ENCODE measurements at regions not wholly inside any gene's neighbourhood (a gene's known extent, or its start where the extent isn't known, plus 50 kb on each side); places are given as distances from the start of the nearest gene placed in this dataset.

- Histone ChIP-seq H3K79me2 (ENCODE audit: control insufficient read depth, insufficient read depth, low read length) (peaks cover 28% of the 10 kb centered on the region), H3K4me3 (replicated peaks in 1 of 4; ENCODE audit: control extremely low read depth in 1 of 4, insufficient read depth in 1 of 4, low read depth in 3 of 4, low read length in 4 of 4) (no peak overlapping the region), H3K9ac (ENCODE audit: insufficient read depth, low read length) (no peak overlapping the region), H2AFZ (ENCODE audit: low read length) (no peak overlapping the region), H3K9me3 (ENCODE audit: control insufficient read depth, insufficient read depth, low read depth, low read length) (no peaks in the 10 kb centered on the region), H3K36me3 (ENCODE audit: control insufficient read depth, insufficient read depth, low read length) (peaks cover 5% of the 10 kb centered on the region), H3K27ac (ENCODE audit: insufficient read depth, low read length) (peak overlapping the region; percentile 64), H3K4me2 (ENCODE audit: extremely low read depth, insufficient read depth, low read length) (no peak overlapping the region), H3K4me1 (ENCODE audit: control insufficient read depth, extremely low read depth, insufficient read depth, low read length) (peaks cover 66% of the 10 kb centered on the region), H4K20me1 (ENCODE audit: control insufficient read depth, extremely low read depth, insufficient read depth, low read length) (no peaks in the 10 kb centered on the region), H3K27me3 (ENCODE audit: control insufficient read depth, insufficient read depth, low read length) (no peaks in the 10 kb centered on the region)
- peak; percentile 74 to 85 for DNase-seq (ENCODE audit: low read depth in 2 of 2)
- TF ChIP-seq CTCF (conservative IDR thresholded peaks at IDR 0.05 in 1 of 2, IDR thresholded peaks at IDR 0.05 in 1 of 2; ENCODE audit: low read depth in 1 of 2, low read length in 2 of 2), result no peak
- no peak for TF ChIP-seq EZH2 (IDR thresholded peaks at IDR 0.05; ENCODE audit: low read length, missing control alignments)
These were observed 95.7 kb downstream of the RFLNA start for GRCh38 chr12:124390442-124391097.

GRCh38 chr12:124389725-124390441, 95.0 kb downstream of the RFLNA start:
- peak overlapping the region in 1 of 4 experiments; percentile 60 for H3K4me3 ChIP-seq (replicated peaks in 1 of 4; ENCODE audit: control extremely low read depth in 1 of 4, insufficient read depth in 1 of 4, low read depth in 3 of 4, low read length in 4 of 4)
- H3K4me2 ChIP-seq (ENCODE audit: extremely low read depth, insufficient read depth, low read length), result peak overlapping the region; percentile 36
- H3K4me1 ChIP-seq (ENCODE audit: control insufficient read depth, extremely low read depth, insufficient read depth, low read length), result peaks cover 70% of the 10 kb centered on the region
- no peak for DNase-seq (ENCODE audit: low read depth in 2 of 2)
- peaks cover 8% of the 10 kb centered on the region for H3K36me3 ChIP-seq (ENCODE audit: control insufficient read depth, insufficient read depth, low read length)
- H3K27me3 ChIP-seq (ENCODE audit: control insufficient read depth, insufficient read depth, low read length), result no peaks in the 10 kb centered on the region
- peak overlapping the region; percentile 83 for H3K9ac ChIP-seq (ENCODE audit: insufficient read depth, low read length)
- H4K20me1 ChIP-seq (ENCODE audit: control insufficient read depth, extremely low read depth, insufficient read depth, low read length), result no peaks in the 10 kb centered on the region
- peak overlapping the region; percentile 64 for H3K27ac ChIP-seq (ENCODE audit: insufficient read depth, low read length)
- H2AFZ ChIP-seq (ENCODE audit: low read length), result no peak overlapping the region
- peaks cover 31% of the 10 kb centered on the region for H3K79me2 ChIP-seq (ENCODE audit: control insufficient read depth, insufficient read depth, low read length)
- H3K9me3 ChIP-seq (ENCODE audit: control insufficient read depth, insufficient read depth, low read depth, low read length), result no peaks in the 10 kb centered on the region
- TF ChIP-seq CTCF (conservative IDR thresholded peaks at IDR 0.05 in 1 of 2, IDR thresholded peaks at IDR 0.05 in 1 of 2; ENCODE audit: low read depth in 1 of 2, low read length in 2 of 2) (no peak), EZH2 (IDR thresholded peaks at IDR 0.05; ENCODE audit: low read length, missing control alignments) (no peak)

GRCh38 chr12:124389138-124389724, 94.3 kb downstream of the RFLNA start:
- Histone ChIP-seq H2AFZ (ENCODE audit: low read length) (no peak overlapping the region), H3K36me3 (ENCODE audit: control insufficient read depth, insufficient read depth, low read length) (peaks cover 13% of the 10 kb centered on the region)
- TF ChIP-seq CTCF (conservative IDR thresholded peaks at IDR 0.05 in 1 of 2, IDR thresholded peaks at IDR 0.05 in 1 of 2; ENCODE audit: low read depth in 1 of 2, low read length in 2 of 2), result no peak
- no peak for TF ChIP-seq EZH2 (IDR thresholded peaks at IDR 0.05; ENCODE audit: low read length, missing control alignments)

More at GRCh38 chr12:124389138-124389724, 94.3 kb downstream of the RFLNA start:
- H3K9ac ChIP-seq (ENCODE audit: insufficient read depth, low read length), result peak overlapping the region; percentile 83
- no peaks in the 10 kb centered on the region for H3K27me3 ChIP-seq (ENCODE audit: control insufficient read depth, insufficient read depth, low read length)
- peak overlapping the region; percentile 51 to 66 (median 56) for H3K4me3 ChIP-seq (replicated peaks in 1 of 4; ENCODE audit: control extremely low read depth in 1 of 4, insufficient read depth in 1 of 4, low read depth in 3 of 4, low read length in 4 of 4)
- H3K79me2 ChIP-seq (ENCODE audit: control insufficient read depth, insufficient read depth, low read length), result peaks cover 38% of the 10 kb centered on the region
- DNase-seq (ENCODE audit: low read depth in 2 of 2), result peak; percentile 86 to 88
- peak overlapping the region; percentile 89 for H3K4me2 ChIP-seq (ENCODE audit: extremely low read depth, insufficient read depth, low read length)
- peaks cover 74% of the 10 kb centered on the region for H3K4me1 ChIP-seq (ENCODE audit: control insufficient read depth, extremely low read depth, insufficient read depth, low read length)
- no peaks in the 10 kb centered on the region for H4K20me1 ChIP-seq (ENCODE audit: control insufficient read depth, extremely low read depth, insufficient read depth, low read length)
- H3K27ac ChIP-seq (ENCODE audit: insufficient read depth, low read length), result peak overlapping the region; percentile 89
- no peaks in the 10 kb centered on the region for H3K9me3 ChIP-seq (ENCODE audit: control insufficient read depth, insufficient read depth, low read depth, low read length)

Data from fibroblast of lung (primary cell).